Fibroblast of lung (primary cell): ENCODE measurements at regions not wholly inside any gene's neighbourhood (a gene's known extent, or its start where the extent isn't known, plus 50 kb on each side); places are given as distances from the start of the nearest gene placed in this dataset.

Experiments
- EZH2 ChIP-seq: IDR thresholded peaks from 2 replicates; pipeline ENCODE4 v1.5.1; 2012; ENCODE audit warnings: low read length, control low read depth, mild to moderate bottlenecking; ENCODE audit errors: missing control alignments
- TF ChIP-seq, protein P1 (sequence below), 2 donors: IDR thresholded peaks in 1 of 2; conservative IDR thresholded peaks in 1 of 2; 1 replicate in 1 of 2; 2 replicates in 1 of 2; pipeline ENCODE4 v1.5.1; 2011 to 2012; ENCODE audit warnings: low read length in 2 of 2, control low read depth in 1 of 2, inconsistent platforms in 1 of 2, low read depth in 1 of 2, mild to moderate bottlenecking in 1 of 2

DNA sequence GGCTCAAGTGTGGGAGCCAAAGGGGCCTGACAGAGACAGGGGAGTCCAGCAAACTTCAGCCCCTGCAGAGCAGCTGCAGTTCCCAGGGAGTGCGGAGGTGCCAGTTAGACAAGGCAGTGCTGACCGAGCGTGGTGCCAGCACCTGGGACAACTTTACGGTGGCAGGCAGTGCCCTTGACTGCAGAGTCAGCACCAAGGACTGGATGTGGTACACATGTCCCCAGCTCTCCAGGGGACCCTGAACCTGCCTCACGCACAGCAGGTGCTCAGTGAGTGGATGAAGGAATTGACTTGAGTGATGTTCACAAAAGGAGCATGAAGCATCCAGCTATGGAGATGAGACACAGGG lies 296.5 kb downstream of the SIPA1L2 start:
- TF ChIP-seq, protein P1, sequence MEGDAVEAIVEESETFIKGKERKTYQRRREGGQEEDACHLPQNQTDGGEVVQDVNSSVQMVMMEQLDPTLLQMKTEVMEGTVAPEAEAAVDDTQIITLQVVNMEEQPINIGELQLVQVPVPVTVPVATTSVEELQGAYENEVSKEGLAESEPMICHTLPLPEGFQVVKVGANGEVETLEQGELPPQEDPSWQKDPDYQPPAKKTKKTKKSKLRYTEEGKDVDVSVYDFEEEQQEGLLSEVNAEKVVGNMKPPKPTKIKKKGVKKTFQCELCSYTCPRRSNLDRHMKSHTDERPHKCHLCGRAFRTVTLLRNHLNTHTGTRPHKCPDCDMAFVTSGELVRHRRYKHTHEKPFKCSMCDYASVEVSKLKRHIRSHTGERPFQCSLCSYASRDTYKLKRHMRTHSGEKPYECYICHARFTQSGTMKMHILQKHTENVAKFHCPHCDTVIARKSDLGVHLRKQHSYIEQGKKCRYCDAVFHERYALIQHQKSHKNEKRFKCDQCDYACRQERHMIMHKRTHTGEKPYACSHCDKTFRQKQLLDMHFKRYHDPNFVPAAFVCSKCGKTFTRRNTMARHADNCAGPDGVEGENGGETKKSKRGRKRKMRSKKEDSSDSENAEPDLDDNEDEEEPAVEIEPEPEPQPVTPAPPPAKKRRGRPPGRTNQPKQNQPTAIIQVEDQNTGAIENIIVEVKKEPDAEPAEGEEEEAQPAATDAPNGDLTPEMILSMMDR (conservative IDR thresholded peaks at IDR 0.05 in 1 of 2, IDR thresholded peaks at IDR 0.05 in 1 of 2; ENCODE audit: low read depth in 1 of 2, low read length in 2 of 2) = no peak
- no peak for TF ChIP-seq EZH2
